ENCODE measurements at regions not wholly inside any gene's neighbourhood (a gene's known extent, or its start where the extent isn't known, plus 50 kb on each side); places are given as distances from the start of the nearest gene placed in this dataset.

- Histone ChIP-seq H3K27me3 (ENCODE audit: control insufficient read depth, insufficient read depth, low read length) (no peaks in the 10 kb centered on the region), H3K4me3 (ENCODE audit: low read depth, low read length) (no peak overlapping the region), H3K36me3 (ENCODE audit: control insufficient read depth, insufficient read depth, low read length) (no peaks in the 10 kb centered on the region)
- ChIA-PET CTCF (interaction anchor here (1.4 kb wide), 1 partner anchor 10 kb away, joined by 5 read pairs; no protein-coding TSS in a partner anchor), POLR2A (no interaction called here)
- TF ChIP-seq, protein P1, sequence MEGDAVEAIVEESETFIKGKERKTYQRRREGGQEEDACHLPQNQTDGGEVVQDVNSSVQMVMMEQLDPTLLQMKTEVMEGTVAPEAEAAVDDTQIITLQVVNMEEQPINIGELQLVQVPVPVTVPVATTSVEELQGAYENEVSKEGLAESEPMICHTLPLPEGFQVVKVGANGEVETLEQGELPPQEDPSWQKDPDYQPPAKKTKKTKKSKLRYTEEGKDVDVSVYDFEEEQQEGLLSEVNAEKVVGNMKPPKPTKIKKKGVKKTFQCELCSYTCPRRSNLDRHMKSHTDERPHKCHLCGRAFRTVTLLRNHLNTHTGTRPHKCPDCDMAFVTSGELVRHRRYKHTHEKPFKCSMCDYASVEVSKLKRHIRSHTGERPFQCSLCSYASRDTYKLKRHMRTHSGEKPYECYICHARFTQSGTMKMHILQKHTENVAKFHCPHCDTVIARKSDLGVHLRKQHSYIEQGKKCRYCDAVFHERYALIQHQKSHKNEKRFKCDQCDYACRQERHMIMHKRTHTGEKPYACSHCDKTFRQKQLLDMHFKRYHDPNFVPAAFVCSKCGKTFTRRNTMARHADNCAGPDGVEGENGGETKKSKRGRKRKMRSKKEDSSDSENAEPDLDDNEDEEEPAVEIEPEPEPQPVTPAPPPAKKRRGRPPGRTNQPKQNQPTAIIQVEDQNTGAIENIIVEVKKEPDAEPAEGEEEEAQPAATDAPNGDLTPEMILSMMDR (IDR thresholded peaks at IDR 0.05; ENCODE audit: insufficient read depth, low read depth, low read length), result no peak
- no peak for DNase-seq (ENCODE audit: low read depth)
These were observed 146.9 kb upstream of the FBN2 start for GRCh38 chr5:128684961-128685360.

- POLR2A ChIA-PET, result no interaction called here
- Histone ChIP-seq H3K36me3 (ENCODE audit: control insufficient read depth, insufficient read depth, low read length) (no peaks in the 10 kb centered on the region), H3K4me3 (ENCODE audit: low read depth, low read length) (no peak overlapping the region), H3K27me3 (ENCODE audit: control insufficient read depth, insufficient read depth, low read length) (no peaks in the 10 kb centered on the region)
- CTCF ChIA-PET, result no interaction called here
- TF ChIP-seq, protein P1 (IDR thresholded peaks at IDR 0.05; ENCODE audit: insufficient read depth, low read depth, low read length), result no peak
- no peak for DNase-seq (ENCODE audit: low read depth)
These were observed 149.9 kb upstream of the FBN2 start for GRCh38 chr5:128687930-128688329.

GRCh38 chr5:128693764-128694163 is 155.7 kb upstream of the FBN2 start:
- TF ChIP-seq, protein P1 (IDR thresholded peaks at IDR 0.05; ENCODE audit: insufficient read depth, low read depth, low read length), result no peak
- ChIA-PET POLR2A (no interaction called here), CTCF (no interaction called here)
- DNase-seq (ENCODE audit: low read depth), result no peak
- Histone ChIP-seq H3K36me3 (ENCODE audit: control insufficient read depth, insufficient read depth, low read length) (no peaks in the 10 kb centered on the region), H3K27me3 (ENCODE audit: control insufficient read depth, insufficient read depth, low read length) (no peaks in the 10 kb centered on the region), H3K4me3 (ENCODE audit: low read depth, low read length) (no peak overlapping the region)

GRCh38 chr5:128695791-128696530 is 157.9 kb upstream of the FBN2 start:
- Histone ChIP-seq H3K27me3 (ENCODE audit: control insufficient read depth, insufficient read depth, low read length) (no peaks in the 10 kb centered on the region), H3K4me3 (ENCODE audit: low read depth, low read length) (no peak overlapping the region), H3K36me3 (ENCODE audit: control insufficient read depth, insufficient read depth, low read length) (no peaks in the 10 kb centered on the region)
- ChIA-PET CTCF (no interaction called here), POLR2A (no interaction called here)
- DNase-seq (ENCODE audit: low read depth), result no peak
- TF ChIP-seq, protein P1 (IDR thresholded peaks at IDR 0.05; ENCODE audit: insufficient read depth, low read depth, low read length), result peak; percentile 42

- Histone ChIP-seq H3K27me3 (ENCODE audit: control insufficient read depth, insufficient read depth, low read length) (no peaks in the 10 kb centered on the region), H3K36me3 (ENCODE audit: control insufficient read depth, insufficient read depth, low read length) (no peaks in the 10 kb centered on the region), H3K4me3 (ENCODE audit: low read depth, low read length) (no peak overlapping the region)
- ChIA-PET POLR2A (no interaction called here), CTCF (interaction anchor here (1.2 kb wide), 1 partner anchor 27 kb away, joined by 4 read pairs; no protein-coding TSS in a partner anchor)
- DNase-seq (ENCODE audit: low read depth), result no peak
- TF ChIP-seq, protein P1 (IDR thresholded peaks at IDR 0.05; ENCODE audit: insufficient read depth, low read depth, low read length), result no peak
These were observed 163.3 kb upstream of the FBN2 start for GRCh38 chr5:128701301-128701700.

Measured in BJ (cell line).